AG09309 (cell line): ENCODE measurements at regions not wholly inside any gene's neighbourhood (a gene's known extent, or its start where the extent isn't known, plus 50 kb on each side); places are given as distances from the start of the nearest gene placed in this dataset.

ENCODE experiments used
- DNase-seq: peaks from one replicate; pipeline ENCODE4 v3.0.0-alpha.2; 2010; ENCODE audit warnings: low read depth
- H3K4me3 ChIP-seq: 2 replicates; pipeline ENCODE4 v1.5.1; 2011; ENCODE audit warnings: mild to moderate bottlenecking, low read depth, low read length, moderate library complexity; ENCODE audit not compliant: control insufficient read depth
- TF ChIP-seq, protein P1 (sequence below): IDR thresholded peaks from 2 replicates; pipeline ENCODE4 v1.5.1; 2011; ENCODE audit warnings: mild to moderate bottlenecking, low read depth, low read length, inconsistent platforms; ENCODE audit not compliant: insufficient read depth, control insufficient read depth; ENCODE audit errors: missing control alignments

DNA sequence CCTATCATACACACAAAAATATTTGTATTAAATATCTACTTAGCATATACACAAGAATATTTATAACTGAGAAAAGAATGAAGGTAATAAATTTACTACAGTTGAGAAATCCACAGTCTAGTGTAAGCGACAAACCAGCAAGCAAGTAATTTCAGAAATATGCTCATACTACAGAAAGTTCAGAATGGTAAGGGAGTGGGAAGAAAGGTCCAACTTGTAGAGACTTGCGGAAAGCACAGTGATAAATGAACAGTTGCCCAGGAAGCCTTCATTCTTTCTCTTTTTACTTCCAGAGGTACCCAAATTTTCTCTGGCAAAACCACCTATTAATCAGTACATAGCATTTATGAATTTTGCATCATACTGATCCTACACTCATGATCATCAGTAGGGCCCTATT is 438.1 kb upstream of the PCDH10 start:
- H3K4me3 ChIP-seq, result no peak overlapping the region
- TF ChIP-seq, protein P1, sequence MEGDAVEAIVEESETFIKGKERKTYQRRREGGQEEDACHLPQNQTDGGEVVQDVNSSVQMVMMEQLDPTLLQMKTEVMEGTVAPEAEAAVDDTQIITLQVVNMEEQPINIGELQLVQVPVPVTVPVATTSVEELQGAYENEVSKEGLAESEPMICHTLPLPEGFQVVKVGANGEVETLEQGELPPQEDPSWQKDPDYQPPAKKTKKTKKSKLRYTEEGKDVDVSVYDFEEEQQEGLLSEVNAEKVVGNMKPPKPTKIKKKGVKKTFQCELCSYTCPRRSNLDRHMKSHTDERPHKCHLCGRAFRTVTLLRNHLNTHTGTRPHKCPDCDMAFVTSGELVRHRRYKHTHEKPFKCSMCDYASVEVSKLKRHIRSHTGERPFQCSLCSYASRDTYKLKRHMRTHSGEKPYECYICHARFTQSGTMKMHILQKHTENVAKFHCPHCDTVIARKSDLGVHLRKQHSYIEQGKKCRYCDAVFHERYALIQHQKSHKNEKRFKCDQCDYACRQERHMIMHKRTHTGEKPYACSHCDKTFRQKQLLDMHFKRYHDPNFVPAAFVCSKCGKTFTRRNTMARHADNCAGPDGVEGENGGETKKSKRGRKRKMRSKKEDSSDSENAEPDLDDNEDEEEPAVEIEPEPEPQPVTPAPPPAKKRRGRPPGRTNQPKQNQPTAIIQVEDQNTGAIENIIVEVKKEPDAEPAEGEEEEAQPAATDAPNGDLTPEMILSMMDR, result no peak
- DNase-seq, result no peak

DNA sequence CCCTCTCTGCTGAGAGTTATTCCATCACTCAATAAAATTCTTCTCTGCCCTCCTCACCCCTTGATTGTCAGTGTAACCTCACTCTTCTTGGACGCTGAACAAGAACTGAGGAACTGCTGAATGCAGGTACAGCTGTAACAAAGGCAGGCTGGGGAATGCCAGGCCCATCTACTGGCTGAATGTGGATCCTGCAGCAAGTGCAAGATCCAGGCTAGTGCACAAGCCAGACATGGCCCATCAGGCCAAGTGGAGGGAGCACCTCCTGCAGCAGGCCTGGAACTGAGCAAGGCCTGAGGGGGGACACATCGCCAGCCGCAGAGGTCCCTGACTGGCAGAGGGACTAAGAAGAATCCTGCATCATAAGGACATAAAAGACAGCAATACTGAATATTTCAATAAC is 411.8 kb upstream of the PCDH10 start:
- TF ChIP-seq, protein P1, result no peak
- DNase-seq, result no peak
- H3K4me3 ChIP-seq, result no peak overlapping the region

DNA sequence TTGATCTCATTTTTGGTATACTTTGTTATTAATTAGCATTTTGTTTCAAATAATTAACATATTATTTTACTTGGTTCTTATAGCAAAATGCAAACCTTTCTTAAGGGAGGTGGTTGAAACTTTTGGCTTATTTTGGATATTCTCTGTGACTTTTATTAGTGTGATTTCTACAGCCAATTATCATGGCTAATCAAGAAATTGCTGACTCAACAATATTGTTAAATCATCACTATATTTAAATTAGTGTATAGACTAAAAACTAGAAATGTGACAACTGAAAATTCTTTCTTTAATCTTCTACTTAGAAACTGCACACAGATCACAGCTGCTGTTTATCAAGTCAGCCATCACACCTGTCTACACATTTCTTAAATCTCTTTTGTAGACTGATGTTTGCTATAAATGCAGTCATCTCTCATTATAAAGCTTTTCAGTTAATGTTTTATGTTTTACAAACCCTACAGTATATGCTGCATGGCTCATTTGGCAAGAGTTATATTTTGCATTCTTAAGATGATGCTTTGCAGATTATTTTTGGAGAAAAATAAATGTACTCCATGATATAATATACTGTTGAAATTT is 389.8 kb upstream of the PCDH10 start:
- no peak for DNase-seq
- TF ChIP-seq, protein P1, result no peak

DNA sequence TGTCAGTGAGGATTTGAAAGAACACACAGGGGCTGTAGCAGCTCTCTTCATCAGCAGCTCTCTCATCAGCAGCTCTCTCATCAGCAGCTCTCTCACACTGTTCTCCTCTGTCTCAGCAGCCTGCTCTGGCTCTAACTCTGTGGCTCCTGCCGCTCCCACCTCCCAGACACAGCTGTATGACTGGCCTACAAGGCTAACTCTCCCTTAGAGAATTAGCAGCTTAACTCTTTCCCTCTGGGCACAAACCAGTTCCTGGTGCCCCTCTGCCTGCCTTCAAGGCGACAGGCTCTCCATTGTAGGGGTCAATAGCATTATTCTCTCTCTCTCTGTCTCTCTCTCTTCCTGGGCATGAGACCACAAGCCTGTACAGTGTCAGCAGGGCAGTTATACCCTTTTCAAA is 385.6 kb upstream of the PCDH10 start:
- TF ChIP-seq, protein P1, result no peak
- H3K4me3 ChIP-seq, result no peak overlapping the region
- no peak for DNase-seq

More for the DNA sequence above, 389.8 kb upstream of the PCDH10 start:
- H3K4me3 ChIP-seq, result no peak overlapping the region

DNA sequence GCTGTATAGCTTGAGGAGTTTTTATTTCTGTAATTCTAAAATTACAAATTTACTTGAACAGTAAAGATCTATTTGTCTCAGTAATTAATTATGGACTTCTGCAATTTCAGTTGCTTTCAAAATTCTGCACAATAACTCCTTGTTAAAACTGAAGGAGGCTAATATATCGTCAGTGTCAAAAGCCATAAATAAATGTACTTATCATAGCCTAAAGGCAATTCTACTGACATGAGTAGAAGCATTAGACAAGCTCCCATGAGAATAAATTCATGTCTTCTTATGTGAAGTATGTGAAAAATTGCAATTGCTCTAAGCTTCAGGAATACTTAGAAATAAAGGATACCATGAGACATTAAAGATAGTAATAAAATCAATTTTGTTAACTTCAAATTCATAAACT is 381.2 kb upstream of the PCDH10 start:
- no peak for DNase-seq
- no peak overlapping the region for H3K4me3 ChIP-seq
- TF ChIP-seq, protein P1, result no peak

DNA sequence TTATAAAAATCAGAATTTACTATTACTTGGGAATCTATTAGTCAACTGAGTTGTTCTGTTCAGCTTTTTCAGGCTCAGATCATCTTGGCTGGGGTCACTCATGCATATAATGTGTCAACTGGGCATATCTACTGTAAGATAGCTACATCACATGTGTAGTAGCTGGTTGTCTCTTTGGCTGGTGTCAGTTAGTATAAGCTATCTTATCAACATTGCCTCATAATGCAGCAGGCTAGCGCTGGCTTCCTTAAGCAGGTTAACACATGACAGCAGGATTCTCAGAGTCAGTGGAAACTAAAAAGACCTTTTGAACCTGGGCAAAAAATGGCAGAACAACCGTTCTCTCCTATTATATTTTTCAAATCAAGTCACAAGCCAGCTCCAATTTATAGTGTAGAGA is 378.3 kb upstream of the PCDH10 start:
- TF ChIP-seq, protein P1, result no peak
- no peak overlapping the region for H3K4me3 ChIP-seq
- DNase-seq, result no peak

DNA sequence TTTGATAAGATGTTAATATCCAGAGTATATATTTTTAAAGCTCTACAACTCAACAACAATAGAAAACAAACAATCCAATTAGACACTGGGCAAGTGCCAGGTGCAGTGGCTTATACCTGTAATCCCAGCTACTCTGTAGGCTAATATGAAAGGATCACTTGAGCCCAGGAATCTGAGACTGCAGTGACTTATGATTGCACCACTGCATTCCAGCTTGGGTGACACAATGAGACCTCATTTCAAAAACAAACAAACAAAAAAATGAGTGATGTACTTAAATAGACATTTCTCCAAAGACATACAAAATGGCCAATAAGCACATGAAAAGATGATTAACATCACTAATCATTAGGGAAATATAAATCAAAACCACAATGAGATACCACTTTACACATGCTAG is 356.8 kb upstream of the PCDH10 start:
- no peak overlapping the region for H3K4me3 ChIP-seq
- DNase-seq, result no peak
- TF ChIP-seq, protein P1, result no peak
